ENCODE measurements at regions not wholly inside any gene's neighbourhood (a gene's known extent, or its start where the extent isn't known, plus 50 kb on each side); places are given as distances from the start of the nearest gene placed in this dataset.

GRCh38 chr5:16315501-16315900 is 135.9 kb upstream of the MARCHF11 start:
- CTCF ChIA-PET (ENCODE audit: partially characterized antibody), result interaction anchor here (1.0 kb wide), 2 partner anchors 14 to 139 kb away, joined by 4 read pairs; no protein-coding TSS in a partner anchor
- H3K4me2 ChIP-seq (ENCODE audit: insufficient read depth in 1 of 2, low read depth in 2 of 2, low read length in 2 of 2), result no peak overlapping the region
- TF ChIP-seq SUZ12 (IDR thresholded peaks at IDR 0.05; ENCODE audit: low read length), result no peak

More at GRCh38 chr5:16315501-16315900, 135.9 kb upstream of the MARCHF11 start:
- Histone ChIP-seq H3K23me2 (ENCODE audit: low read depth, low read length) (no peaks in the 10 kb centered on the region), H2BK20ac (ENCODE audit: low read length) (no peak overlapping the region), H4K5ac (ENCODE audit: insufficient read length, low read depth, low read length) (no peak overlapping the region), H4K20me1 (replicated peaks in 1 of 2; ENCODE audit: control insufficient read depth in 1 of 2, insufficient read depth in 2 of 2, low read length in 2 of 2) (no peaks in the 10 kb centered on the region), H3K79me1 (ENCODE audit: low read depth, low read length) (no peaks in the 10 kb centered on the region), H2AK5ac (ENCODE audit: low read depth, low read length) (no peak overlapping the region), H4K8ac (ENCODE audit: extremely low read depth, insufficient read depth, low read length) (no peak overlapping the region), H3K14ac (ENCODE audit: insufficient read length) (no peak overlapping the region), H3K36me3 (ENCODE audit: control insufficient read depth in 2 of 4, insufficient read depth in 4 of 4, low read length in 3 of 4) (no peaks in the 10 kb centered on the region), H2BK15ac (ENCODE audit: low read length) (no peak overlapping the region), H2AFZ (ENCODE audit: low read length) (no peak overlapping the region), H3K79me2 (ENCODE audit: control insufficient read depth in 1 of 2, insufficient read depth in 2 of 2, low read length in 2 of 2) (no peaks in the 10 kb centered on the region), H3K4me1 (replicated peaks in 1 of 4; ENCODE audit: control insufficient read depth in 3 of 4, insufficient read depth in 4 of 4, low read length in 3 of 4) (no peaks in the 10 kb centered on the region), H3K23ac (ENCODE audit: insufficient read length) (no peak overlapping the region), H3K27ac (ENCODE audit: low read depth, low read length) (no peak overlapping the region), H3K4ac (replicated peaks; ENCODE audit: insufficient read length, low read depth, low read length) (no peak overlapping the region), H2BK120ac (replicated peaks; ENCODE audit: low read depth, low read length) (no peak overlapping the region), H3K56ac (replicated peaks; ENCODE audit: insufficient read length, low read depth, low read length) (no peak overlapping the region), H3K18ac (ENCODE audit: extremely low read depth, low read length) (no peak overlapping the region), H3K27me3 (replicated peaks in 1 of 4; ENCODE audit: control insufficient read depth in 3 of 4, extremely low read depth in 1 of 4, insufficient read depth in 3 of 4, low read length in 3 of 4) (no peaks in the 10 kb centered on the region), H4K91ac (replicated peaks; ENCODE audit: insufficient read length, low read length) (no peak overlapping the region), H3K9ac (replicated peaks in 1 of 4; ENCODE audit: extremely low read depth in 1 of 4, low read depth in 3 of 4, low read length in 3 of 4) (no peak overlapping the region), H2BK12ac (ENCODE audit: low read depth, low read length) (no peak overlapping the region), H2BK5ac (ENCODE audit: low read depth, low read length) (no peak overlapping the region), H3K4me3 (ENCODE audit: extremely low read depth in 1 of 4, insufficient read depth in 2 of 4, low read depth in 3 of 4, low read length in 4 of 4) (no peak overlapping the region), H3K9me3 (ENCODE audit: insufficient read depth in 2 of 2, low read depth in 1 of 2, low read length in 1 of 2) (no peaks in the 10 kb centered on the region)
- POLR2A ChIA-PET (ENCODE audit: partially characterized antibody), result no interaction called here
- DNase-seq (ENCODE audit: low read depth in 1 of 2, low spot score in 2 of 2), result no peak
- no peak for FAIRE-seq
- WGBS, 2 experiments (ENCODE audit: extremely low coverage in 1 of 2, insufficient coverage in 1 of 2, insufficient read length in 1 of 2, insufficient replicate concordance in 2 of 2, low coverage in 1 of 2, low lambda C conversion rate in 2 of 2, missing lambda C conversion rate in 1 of 2), result 89% methylated on average over 2 of the region's 2 CpGs; no CpG with 5 or more reads in 1 of the 2 experiments
